ENCODE measurements at regions not wholly inside any gene's neighbourhood (a gene's known extent, or its start where the extent isn't known, plus 50 kb on each side); places are given as distances from the start of the nearest gene placed in this dataset.

DNA sequence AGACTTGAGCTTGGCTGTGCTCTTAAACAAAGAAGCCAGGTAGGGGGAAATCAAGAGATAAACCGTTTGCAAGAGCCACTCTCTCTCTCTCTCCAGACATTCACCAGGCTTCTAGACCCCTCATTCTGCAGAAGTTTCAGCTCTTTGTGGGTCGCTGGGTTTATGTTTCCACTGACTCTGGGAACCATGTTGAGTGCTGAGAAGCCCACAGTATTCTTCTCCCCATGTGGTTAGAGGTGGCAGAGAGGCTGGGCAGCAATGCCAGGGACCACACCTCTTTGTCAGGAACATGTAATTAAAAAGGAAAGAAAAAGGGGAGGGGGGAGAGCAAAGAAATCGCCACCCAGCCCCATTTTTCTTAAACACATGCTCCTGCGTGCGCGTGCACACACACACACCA, 154.8 kb upstream of the SOX9 start:
- TF ChIP-seq, protein P1, sequence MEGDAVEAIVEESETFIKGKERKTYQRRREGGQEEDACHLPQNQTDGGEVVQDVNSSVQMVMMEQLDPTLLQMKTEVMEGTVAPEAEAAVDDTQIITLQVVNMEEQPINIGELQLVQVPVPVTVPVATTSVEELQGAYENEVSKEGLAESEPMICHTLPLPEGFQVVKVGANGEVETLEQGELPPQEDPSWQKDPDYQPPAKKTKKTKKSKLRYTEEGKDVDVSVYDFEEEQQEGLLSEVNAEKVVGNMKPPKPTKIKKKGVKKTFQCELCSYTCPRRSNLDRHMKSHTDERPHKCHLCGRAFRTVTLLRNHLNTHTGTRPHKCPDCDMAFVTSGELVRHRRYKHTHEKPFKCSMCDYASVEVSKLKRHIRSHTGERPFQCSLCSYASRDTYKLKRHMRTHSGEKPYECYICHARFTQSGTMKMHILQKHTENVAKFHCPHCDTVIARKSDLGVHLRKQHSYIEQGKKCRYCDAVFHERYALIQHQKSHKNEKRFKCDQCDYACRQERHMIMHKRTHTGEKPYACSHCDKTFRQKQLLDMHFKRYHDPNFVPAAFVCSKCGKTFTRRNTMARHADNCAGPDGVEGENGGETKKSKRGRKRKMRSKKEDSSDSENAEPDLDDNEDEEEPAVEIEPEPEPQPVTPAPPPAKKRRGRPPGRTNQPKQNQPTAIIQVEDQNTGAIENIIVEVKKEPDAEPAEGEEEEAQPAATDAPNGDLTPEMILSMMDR (IDR thresholded peaks at IDR 0.05; ENCODE audit: insufficient read depth, low read length), result no peak
- TF ChIP-seq POLR2AphosphoS5 (IDR thresholded peaks at IDR 0.05; ENCODE audit: low read depth), result no peak
- no peak for TF ChIP-seq GABPA (IDR thresholded peaks at IDR 0.05; ENCODE audit: low read depth)

Measured in HL-60 (cell line).